C4-2B (cell line): ENCODE measurements at regions not wholly inside any gene's neighbourhood (a gene's known extent, or its start where the extent isn't known, plus 50 kb on each side); places are given as distances from the start of the nearest gene placed in this dataset.
"Not testable (repeated sequence)": the region's sequence is repeated elsewhere in the genome, so short reads cannot be mapped to it uniquely, and the experiment has no call there.

Source experiments
- ZFX ChIP-seq: fragments of 450-650 bp; IDR thresholded peaks from 2 replicates; pipeline ENCODE4 v1.6.1; 2017
- TF ChIP-seq, protein P1 (sequence below): fragments of 450-650 bp; conservative IDR thresholded peaks from 2 replicates; pipeline ENCODE4 v1.5.1; 2017; ENCODE audit warnings: mild to moderate bottlenecking

DNA sequence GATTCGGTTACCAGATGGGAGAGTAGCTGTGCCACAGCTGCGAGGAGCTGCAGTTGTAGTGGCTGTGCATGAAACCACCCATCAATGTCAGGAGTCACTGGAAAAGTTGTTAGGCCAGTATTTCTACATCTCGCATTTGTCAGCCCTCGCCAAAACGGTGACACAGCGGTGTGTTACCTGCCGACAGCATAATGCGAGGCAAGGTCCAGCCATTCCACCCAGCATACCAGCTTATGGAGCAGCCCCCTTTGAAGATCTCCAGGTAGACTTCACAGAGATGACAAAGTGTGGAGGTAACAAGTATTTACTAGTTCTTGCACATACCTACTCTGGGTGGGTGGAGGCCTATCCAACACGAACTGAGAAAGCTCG is 82.8 kb upstream of the TANC1 start:
- TF ChIP-seq, protein P1, sequence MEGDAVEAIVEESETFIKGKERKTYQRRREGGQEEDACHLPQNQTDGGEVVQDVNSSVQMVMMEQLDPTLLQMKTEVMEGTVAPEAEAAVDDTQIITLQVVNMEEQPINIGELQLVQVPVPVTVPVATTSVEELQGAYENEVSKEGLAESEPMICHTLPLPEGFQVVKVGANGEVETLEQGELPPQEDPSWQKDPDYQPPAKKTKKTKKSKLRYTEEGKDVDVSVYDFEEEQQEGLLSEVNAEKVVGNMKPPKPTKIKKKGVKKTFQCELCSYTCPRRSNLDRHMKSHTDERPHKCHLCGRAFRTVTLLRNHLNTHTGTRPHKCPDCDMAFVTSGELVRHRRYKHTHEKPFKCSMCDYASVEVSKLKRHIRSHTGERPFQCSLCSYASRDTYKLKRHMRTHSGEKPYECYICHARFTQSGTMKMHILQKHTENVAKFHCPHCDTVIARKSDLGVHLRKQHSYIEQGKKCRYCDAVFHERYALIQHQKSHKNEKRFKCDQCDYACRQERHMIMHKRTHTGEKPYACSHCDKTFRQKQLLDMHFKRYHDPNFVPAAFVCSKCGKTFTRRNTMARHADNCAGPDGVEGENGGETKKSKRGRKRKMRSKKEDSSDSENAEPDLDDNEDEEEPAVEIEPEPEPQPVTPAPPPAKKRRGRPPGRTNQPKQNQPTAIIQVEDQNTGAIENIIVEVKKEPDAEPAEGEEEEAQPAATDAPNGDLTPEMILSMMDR: not testable (repeated sequence)
- not testable (repeated sequence) for TF ChIP-seq ZFX
